ENCODE measurements at regions not wholly inside any gene's neighbourhood (a gene's known extent, or its start where the extent isn't known, plus 50 kb on each side); places are given as distances from the start of the nearest gene placed in this dataset.

DNA sequence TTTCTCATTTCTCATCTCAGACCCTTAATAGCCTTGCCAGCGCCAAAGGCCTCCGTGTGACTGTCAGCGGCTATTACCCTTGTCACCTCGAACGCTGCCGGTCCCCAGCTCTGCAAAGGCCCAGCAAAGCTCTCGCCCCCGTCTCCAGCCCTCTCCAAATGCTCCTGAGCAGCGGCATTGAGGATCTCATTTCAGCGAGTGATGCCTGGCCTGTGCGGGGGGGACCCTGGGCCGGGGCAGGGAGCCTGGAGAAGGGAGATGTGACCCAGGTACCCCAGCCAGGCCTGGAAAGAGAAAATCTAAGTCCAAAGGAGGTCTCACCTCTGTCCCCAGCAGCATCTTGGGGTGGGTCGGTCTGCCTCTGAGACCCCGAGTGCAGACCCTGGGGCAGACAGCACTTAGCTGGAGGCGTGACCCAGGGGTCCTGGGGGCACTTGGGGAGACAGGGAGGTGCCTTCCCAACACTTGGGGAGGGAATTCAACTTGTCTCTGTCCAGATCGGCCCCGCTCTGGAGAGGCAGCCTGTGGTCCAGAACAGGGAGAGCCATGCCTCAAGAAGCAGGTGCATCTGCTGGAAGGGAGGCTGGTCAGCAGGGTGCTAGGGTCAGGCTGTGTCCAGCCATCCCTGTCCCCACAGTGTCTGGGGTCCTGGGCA lies 521.3 kb downstream of the TBC1D22A start:
- Histone ChIP-seq H3K4me1 (no peaks in the 10 kb centered on the region), H3K9me3 (no peaks in the 10 kb centered on the region), H3K4me3 (no peak overlapping the region), H3K36me3 (replicated peaks) (no peaks in the 10 kb centered on the region), H3K27me3 (ENCODE audit: low read depth) (no peaks in the 10 kb centered on the region; the same call in 1 of the 2 replicates)
- in situ Hi-C loops (cut with MboI; ENCODE audit: low sequenced_read_pairs) = no loop called here
- no peak for DNase-seq (ENCODE audit: low spot score in 2 of 2)

DNA sequence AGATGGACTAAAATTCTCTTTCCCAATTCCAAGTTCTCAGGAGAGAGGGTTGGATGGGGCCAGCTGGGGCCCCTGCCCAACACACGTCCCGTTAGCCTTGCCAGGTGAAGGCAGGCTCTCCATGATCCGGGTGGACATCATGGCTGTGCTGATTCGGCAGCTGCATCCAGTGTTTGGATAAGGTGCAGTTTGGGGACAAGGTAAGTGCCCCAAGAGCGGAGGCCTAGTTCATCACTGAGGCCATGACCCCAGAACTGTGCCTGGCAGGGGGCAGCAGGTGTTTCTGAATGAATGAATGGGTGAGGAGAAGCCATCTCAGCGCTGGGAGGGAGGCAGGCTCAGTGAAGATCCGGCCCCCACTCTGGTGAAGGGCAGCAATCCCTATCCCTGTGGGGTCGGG lies 520.4 kb downstream of the TBC1D22A start:
- in situ Hi-C loops (cut with MboI; ENCODE audit: low sequenced_read_pairs) = no loop called here
- H3K9me3 ChIP-seq = no peaks in the 10 kb centered on the region

DNA sequence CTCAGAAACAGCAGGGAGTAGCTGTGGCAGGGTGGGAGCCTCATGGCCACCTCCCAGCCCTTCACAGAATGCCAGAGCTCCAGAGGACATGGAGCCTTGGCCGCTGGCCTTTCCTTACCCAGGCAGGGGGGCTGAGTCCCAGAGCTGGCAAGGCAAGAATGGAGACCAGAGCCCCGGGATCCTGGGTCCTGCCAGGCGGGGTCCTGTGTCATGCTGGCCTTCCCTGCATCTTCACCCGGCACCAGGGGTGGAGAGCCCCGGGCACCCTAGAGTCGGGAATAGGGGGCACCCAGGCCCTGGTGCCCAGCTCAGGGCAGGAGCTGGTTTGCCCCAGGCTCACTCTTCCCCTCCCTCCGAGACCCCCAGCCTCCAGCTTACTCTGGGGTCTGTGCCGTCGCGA lies 519.9 kb downstream of the TBC1D22A start:
- Histone ChIP-seq H3K4me1 (no peaks in the 10 kb centered on the region), H3K27me3 (ENCODE audit: low read depth) (no peaks in the 10 kb centered on the region; the same call in 1 of the 2 replicates), H3K9me3 (no peaks in the 10 kb centered on the region), H3K36me3 (replicated peaks) (no peaks in the 10 kb centered on the region), H3K4me3 (no peak overlapping the region)
- no peak for DNase-seq (ENCODE audit: low spot score in 2 of 2)
- in situ Hi-C loops (cut with MboI; ENCODE audit: low sequenced_read_pairs) = no loop called here

More for the DNA sequence above, 520.4 kb downstream of the TBC1D22A start:
- Histone ChIP-seq H3K4me1 (no peaks in the 10 kb centered on the region), H3K4me3 (no peak overlapping the region), H3K36me3 (replicated peaks) (no peaks in the 10 kb centered on the region), H3K27me3 (ENCODE audit: low read depth) (no peaks in the 10 kb centered on the region; the same call in 1 of the 2 replicates)
- no peak for DNase-seq (ENCODE audit: low spot score in 2 of 2)

DNA sequence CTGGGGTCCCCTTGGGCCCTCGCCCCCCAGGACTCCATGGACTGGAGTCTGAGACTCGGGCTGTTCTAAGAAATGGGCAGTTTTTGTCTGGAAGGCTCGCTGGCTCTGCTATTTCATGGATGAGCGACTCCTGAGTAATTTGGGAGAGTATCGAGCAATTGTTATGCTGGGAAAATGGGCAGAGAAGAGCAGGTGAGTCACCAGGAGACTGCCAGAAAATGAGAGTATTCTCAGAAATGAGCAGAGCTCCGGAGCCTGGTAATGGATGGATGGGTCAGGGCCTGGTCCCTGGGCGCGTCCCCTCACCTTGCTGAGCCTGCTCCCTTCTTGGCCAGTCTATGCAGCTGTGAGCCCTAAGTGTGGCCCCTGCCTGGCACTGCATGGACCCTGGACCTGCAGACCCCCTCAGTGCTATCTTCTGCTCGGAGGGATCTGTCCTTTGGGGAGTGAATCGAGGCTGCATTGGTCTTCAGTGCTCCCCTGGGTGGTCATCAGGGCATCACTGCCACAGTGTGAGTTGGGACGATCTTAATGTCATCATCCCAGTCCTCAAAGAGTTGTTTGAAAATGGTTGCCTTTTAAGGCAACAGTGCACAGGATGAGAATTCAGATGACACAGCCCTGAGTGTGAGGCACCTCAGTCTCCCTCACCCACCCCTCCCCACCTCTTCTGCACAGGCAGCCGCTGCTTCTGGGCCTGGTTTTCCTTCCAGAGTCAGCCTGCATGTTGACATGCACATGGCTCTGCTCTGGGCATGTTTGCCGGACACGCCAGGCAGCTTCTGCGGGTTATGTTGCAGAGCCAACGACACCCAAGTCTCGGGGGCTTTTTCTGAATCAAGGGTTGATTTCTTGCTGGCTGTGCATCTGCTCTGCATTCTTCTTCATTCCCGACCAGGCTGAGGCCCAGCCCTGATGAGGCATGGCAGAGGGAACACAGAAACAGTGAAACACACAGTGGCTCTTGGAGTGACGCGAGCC lies 519.0 kb downstream of the TBC1D22A start:
- Histone ChIP-seq H3K9me3 (no peaks in the 10 kb centered on the region), H3K4me3 (no peak overlapping the region), H3K27me3 (ENCODE audit: low read depth) (no peaks in the 10 kb centered on the region; the same call in 1 of the 2 replicates), H3K36me3 (replicated peaks) (no peaks in the 10 kb centered on the region), H3K4me1 (no peaks in the 10 kb centered on the region)
- no peak for DNase-seq (ENCODE audit: low spot score in 2 of 2)
- in situ Hi-C loops (cut with MboI; ENCODE audit: low sequenced_read_pairs) = no loop called here

DNA sequence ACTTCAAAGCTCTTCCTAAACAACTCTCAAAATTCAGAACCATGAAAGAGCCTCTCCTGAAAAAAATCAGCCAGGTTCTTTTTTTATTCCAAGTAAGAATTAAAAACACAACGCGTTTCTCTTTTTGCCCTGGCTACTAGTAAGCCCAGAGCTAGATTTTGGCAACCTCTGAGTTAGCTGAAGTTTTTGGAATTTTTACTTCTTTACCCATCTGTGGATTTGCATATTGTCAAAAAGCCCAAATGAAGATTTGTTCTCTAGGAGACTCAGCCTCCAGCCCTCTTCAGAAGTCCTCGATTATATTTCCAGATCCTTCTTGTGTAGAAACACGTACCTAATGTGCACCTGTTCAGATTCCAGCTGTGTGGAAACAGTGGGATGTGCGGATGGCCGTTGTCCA lies 517.9 kb downstream of the TBC1D22A start:
- H3K4me1 ChIP-seq = no peaks in the 10 kb centered on the region
- in situ Hi-C loops (cut with MboI; ENCODE audit: low sequenced_read_pairs) = no loop called here

DNA sequence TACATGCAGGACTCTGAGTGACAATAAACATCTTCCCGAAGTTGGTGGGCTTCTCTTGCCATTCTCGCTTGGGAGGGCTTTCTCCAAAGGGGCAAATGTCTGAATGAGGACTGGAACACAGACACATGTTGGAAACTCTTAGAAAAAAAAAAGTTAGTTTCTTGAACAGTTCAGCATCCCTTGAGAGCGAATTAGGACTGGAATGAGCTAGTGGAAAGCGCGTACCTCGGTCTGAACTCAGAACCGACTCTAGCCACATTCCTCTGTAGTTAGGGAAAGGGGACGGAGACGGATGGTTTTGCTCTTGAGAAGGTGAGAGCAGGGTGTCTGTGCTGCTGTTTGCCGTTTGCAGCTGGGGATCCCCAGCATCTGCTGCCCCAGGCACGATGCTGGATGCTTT lies 517.3 kb downstream of the TBC1D22A start:
- DNase-seq (ENCODE audit: low spot score in 2 of 2) = no peak
- Histone ChIP-seq H3K4me3 (no peak overlapping the region), H3K4me1 (no peaks in the 10 kb centered on the region), H3K36me3 (replicated peaks) (no peaks in the 10 kb centered on the region), H3K27me3 (ENCODE audit: low read depth) (no peaks in the 10 kb centered on the region; the same call in 1 of the 2 replicates), H3K9me3 (no peaks in the 10 kb centered on the region)
- in situ Hi-C loops (cut with MboI; ENCODE audit: low sequenced_read_pairs) = no loop called here

More for the DNA sequence above, 517.9 kb downstream of the TBC1D22A start:
- DNase-seq (ENCODE audit: low spot score in 2 of 2) = no peak
- no peaks in the 10 kb centered on the region for H3K9me3 ChIP-seq
- H3K4me3 ChIP-seq = no peak overlapping the region
- H3K36me3 ChIP-seq (replicated peaks) = no peaks in the 10 kb centered on the region
- H3K27me3 ChIP-seq (ENCODE audit: low read depth) = no peaks in the 10 kb centered on the region; the same call in 1 of the 2 replicates

DNA sequence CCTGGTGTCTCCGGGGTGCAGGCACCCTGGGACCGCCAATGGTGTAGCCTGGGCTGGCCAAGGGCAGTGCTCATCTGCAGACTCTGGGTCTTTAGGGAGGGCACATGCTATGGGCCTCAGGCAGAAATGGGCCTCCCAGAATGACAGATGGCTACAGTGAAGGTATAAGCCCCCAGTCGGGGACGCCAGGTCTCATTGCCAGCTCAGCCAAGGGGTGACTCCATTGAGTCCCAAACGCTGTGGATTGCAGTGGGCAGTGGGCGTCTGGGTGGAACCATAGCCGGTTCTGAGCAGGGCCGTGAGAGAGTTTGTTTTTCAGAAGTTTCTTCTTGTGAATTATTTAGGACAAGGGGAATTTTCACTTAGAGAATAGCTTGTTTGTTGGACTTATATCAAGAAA lies 516.9 kb downstream of the TBC1D22A start:
- in situ Hi-C loops (cut with MboI; ENCODE audit: low sequenced_read_pairs) = no loop called here

DNA sequence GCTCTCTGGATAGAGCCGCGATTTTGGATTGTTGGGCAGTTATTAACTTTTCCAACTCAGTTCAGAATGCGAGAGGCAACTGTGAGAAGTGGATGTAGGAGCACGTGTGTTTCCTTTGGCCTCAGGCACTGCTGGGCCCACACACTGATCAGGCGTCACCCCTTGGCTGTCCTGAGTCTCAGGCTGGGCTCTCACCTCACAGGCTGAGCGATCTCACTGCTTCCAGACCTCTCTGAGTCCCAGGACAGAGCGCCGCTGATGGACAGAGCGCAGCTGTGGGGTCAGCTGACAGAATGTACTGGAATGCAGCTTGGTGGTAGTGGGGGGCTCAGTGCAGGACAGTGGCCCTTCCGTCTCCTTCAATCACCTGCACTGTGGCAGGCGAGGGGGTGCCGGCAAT lies 516.2 kb downstream of the TBC1D22A start:
- Histone ChIP-seq H3K27me3 (ENCODE audit: low read depth) (no peaks in the 10 kb centered on the region; the same call in 1 of the 2 replicates), H3K4me3 (no peak overlapping the region), H3K36me3 (replicated peaks) (no peaks in the 10 kb centered on the region), H3K9me3 (no peaks in the 10 kb centered on the region), H3K4me1 (no peaks in the 10 kb centered on the region)
- in situ Hi-C loops (cut with MboI; ENCODE audit: low sequenced_read_pairs) = no loop called here
- DNase-seq (ENCODE audit: low spot score in 2 of 2) = no peak

More for the DNA sequence above, 516.9 kb downstream of the TBC1D22A start:
- no peaks in the 10 kb centered on the region for H3K36me3 ChIP-seq (replicated peaks)
- no peak overlapping the region for H3K4me3 ChIP-seq
- no peaks in the 10 kb centered on the region; the same call in 1 of the 2 replicates for H3K27me3 ChIP-seq (ENCODE audit: low read depth)
- H3K4me1 ChIP-seq = no peaks in the 10 kb centered on the region
- no peaks in the 10 kb centered on the region for H3K9me3 ChIP-seq
- DNase-seq (ENCODE audit: low spot score in 2 of 2) = no peak

DNA sequence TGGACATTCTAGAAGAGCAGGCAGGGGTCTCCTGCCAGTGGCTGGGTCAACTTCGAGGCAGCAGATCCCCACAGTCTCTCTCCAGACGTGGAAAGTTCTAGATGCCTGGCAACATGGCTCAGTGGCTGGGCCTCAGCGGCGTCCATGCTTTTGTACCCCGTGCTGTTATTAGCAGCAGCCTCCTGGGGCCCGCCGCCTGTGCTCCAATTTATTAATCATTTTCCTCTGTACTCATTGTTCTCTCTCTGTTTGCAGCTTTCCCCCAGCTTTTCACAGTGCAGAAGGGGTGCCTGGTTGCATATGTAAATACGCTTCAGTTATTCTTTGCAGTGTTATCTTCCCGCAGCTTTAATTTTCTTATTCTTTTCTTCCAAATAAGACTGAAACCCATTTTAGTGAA lies 515.1 kb downstream of the TBC1D22A start:
- in situ Hi-C loops (cut with MboI; ENCODE audit: low sequenced_read_pairs) = no loop called here
- H3K36me3 ChIP-seq (replicated peaks) = no peaks in the 10 kb centered on the region
- H3K9me3 ChIP-seq = no peaks in the 10 kb centered on the region
- no peaks in the 10 kb centered on the region; the same call in 1 of the 2 replicates for H3K27me3 ChIP-seq (ENCODE audit: low read depth)
- H3K4me1 ChIP-seq = no peaks in the 10 kb centered on the region
- no peak overlapping the region for H3K4me3 ChIP-seq
- no peak for DNase-seq (ENCODE audit: low spot score in 2 of 2)

DNA sequence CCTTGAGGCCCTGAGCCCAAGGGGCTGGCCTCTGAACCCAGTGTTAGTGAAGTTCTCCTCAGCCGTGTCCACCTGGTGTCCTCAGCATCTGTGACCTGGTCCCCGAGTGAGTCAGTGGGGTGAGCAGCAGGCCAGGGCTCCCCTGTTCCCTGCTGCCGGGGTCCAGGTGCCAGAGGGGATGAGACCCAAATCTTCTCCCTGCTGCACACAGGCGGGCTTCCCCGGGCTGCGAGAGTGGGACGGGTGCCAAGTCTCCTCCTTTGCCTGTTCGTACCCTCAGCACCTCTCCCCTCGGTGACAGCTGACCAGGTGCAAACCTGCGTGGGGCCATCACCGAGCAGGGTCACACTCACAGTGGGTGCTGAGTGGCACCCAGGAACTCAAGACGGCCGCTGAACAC lies 514.5 kb downstream of the TBC1D22A start:
- no peaks in the 10 kb centered on the region; the same call in 1 of the 2 replicates for H3K27me3 ChIP-seq (ENCODE audit: low read depth)
- H3K36me3 ChIP-seq (replicated peaks) = no peaks in the 10 kb centered on the region
- no peaks in the 10 kb centered on the region for H3K4me1 ChIP-seq
- in situ Hi-C loops (cut with MboI; ENCODE audit: low sequenced_read_pairs) = no loop called here
- H3K9me3 ChIP-seq = no peaks in the 10 kb centered on the region
- no peak overlapping the region for H3K4me3 ChIP-seq
- no peak for DNase-seq (ENCODE audit: low spot score in 2 of 2)

DNA sequence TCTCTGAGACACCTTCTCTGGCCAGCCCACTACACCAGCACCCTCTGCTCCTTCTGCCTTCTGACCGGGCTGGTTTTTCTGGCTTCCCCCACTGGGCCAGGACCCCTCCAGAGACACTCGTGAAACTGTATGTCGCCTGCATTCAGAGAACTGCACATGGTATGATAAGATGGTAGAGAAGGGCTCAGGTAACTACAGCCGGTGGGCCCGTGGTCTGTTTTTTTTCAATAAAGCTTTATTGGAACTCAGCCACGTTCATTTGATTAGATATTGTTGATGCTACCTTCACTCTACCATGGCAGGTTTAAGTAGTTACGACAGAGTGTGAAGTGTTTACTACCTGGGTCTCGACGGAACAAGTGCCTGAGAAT lies 514.0 kb downstream of the TBC1D22A start:
- Histone ChIP-seq H3K9me3 (no peaks in the 10 kb centered on the region), H3K27me3 (ENCODE audit: low read depth) (no peaks in the 10 kb centered on the region; the same call in 1 of the 2 replicates), H3K4me3 (no peak overlapping the region), H3K36me3 (replicated peaks) (no peaks in the 10 kb centered on the region), H3K4me1 (no peaks in the 10 kb centered on the region)
- no peak for DNase-seq (ENCODE audit: low spot score in 2 of 2)
- in situ Hi-C loops (cut with MboI; ENCODE audit: low sequenced_read_pairs) = no loop called here

DNA sequence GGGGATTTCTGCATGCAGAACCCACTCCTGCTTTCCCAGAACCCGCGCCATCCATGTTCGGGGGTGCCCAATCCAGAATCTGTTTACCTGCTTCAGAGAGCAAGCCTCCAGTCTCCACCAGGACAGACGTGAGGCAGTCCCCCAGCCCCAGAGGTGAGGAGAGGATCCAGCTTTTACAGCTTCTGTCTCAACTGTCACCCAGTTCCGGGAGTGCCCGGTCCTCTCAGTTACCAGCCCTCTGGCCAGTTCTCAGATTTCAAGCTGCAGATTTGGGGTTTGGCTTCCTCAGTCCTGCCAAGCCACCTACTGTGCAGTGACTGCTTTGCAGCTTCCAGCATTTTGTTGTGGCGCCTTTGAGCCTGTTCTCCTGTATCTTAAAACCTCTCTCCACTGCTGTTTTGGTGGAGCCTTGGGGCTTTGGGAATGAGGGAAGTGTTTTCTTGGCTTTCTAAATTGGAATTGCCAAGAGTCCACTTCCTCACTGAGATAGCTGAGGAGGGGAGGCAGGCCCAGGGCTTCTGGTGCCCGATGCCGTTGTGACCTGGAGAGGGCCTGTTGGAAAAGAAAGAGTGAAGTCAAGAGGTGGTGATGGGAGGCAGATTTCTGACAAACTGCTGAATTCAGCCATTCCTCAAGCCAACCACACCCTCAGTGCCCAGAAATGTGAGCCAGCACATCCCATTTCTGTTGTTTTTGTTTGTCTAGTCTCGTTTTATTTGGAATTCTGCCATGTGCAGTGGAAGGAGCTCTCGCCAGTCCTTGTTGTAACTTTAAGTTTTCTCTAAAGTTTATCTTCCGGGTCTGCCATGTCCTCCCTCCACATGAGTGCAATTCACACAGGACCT lies 513.4 kb downstream of the TBC1D22A start:
- Histone ChIP-seq H3K9me3 (no peaks in the 10 kb centered on the region), H3K36me3 (replicated peaks) (no peaks in the 10 kb centered on the region), H3K27me3 (ENCODE audit: low read depth) (no peaks in the 10 kb centered on the region; the same call in 1 of the 2 replicates), H3K4me3 (no peak overlapping the region), H3K4me1 (no peaks in the 10 kb centered on the region)
- no peak for DNase-seq (ENCODE audit: low spot score in 2 of 2)
- in situ Hi-C loops (cut with MboI; ENCODE audit: low sequenced_read_pairs) = no loop called here

DNA sequence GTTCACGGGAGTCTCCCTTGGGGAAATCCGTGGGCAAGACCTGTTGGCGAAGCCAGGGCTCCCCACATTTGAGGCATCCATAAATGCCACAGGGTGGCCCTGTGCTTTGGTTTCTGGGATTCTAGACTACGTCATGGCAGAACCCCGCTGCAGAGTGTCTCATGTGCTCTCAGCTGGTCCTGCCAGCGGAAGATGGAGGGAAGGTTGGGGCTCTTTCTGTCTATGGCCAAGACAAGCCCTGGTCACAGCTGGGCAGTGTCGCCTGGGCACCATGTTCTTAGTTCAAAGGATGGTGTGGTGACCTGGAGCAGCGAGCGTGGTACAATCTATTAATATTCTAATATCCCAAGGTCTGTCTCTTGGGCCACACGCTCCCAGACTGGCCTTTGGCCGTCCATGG lies 511.7 kb downstream of the TBC1D22A start:
- no peaks in the 10 kb centered on the region; the same call in 1 of the 2 replicates for H3K27me3 ChIP-seq (ENCODE audit: low read depth)
- no peak for DNase-seq (ENCODE audit: low spot score in 2 of 2)
- no peaks in the 10 kb centered on the region for H3K4me1 ChIP-seq
- H3K4me3 ChIP-seq = no peak overlapping the region
- no peaks in the 10 kb centered on the region for H3K9me3 ChIP-seq
- in situ Hi-C loops (cut with MboI; ENCODE audit: low sequenced_read_pairs) = no loop called here
- no peaks in the 10 kb centered on the region for H3K36me3 ChIP-seq (replicated peaks)
